B cell (primary cell): ENCODE measurements at regions not wholly inside any gene's neighbourhood (a gene's known extent, or its start where the extent isn't known, plus 50 kb on each side); places are given as distances from the start of the nearest gene placed in this dataset.

Experiments used
- ATAC-seq: fragments of 200-7000 bp; cut with Tn5 transposase; one replicate; pipeline ENCODE4 v1.10.0; 2021; ENCODE audit warnings: low read depth, mild to moderate bottlenecking, moderate number of reproducible peaks, moderate library complexity
- CTCF ChIA-PET: fragments of 350-600 bp; sonication (Branson Sonifier 250); formaldehyde crosslinking; loops from one replicate; lab custom pipeline; 2021; ENCODE audit warnings: antibody characterized with exemption, inconsistent platforms; lab: Charles Lee
- POLR2A ChIA-PET: fragments of 350-600 bp; sonication (Branson Sonifier 250); formaldehyde crosslinking; loops from one replicate; lab custom pipeline; 2021; ENCODE audit warnings: antibody characterized with exemption; lab: Charles Lee
- DNase-seq: peaks from one replicate; pipeline ENCODE4 v3.0.0; 2013
- H2AFZ ChIP-seq: 2 replicates; pipeline ENCODE4 v1.6.1; 2012; ENCODE audit warnings: mild to moderate bottlenecking, low read depth, low read length; ENCODE audit not compliant: insufficient read depth, poor library complexity, severe bottlenecking
- H3K27ac ChIP-seq, 2 donors: 1 replicate in 1 of 2; 2 replicates in 1 of 2; pipeline ENCODE4 v1.5.1; 2012 to 2013; ENCODE audit warnings: low read length in 2 of 2, mild to moderate bottlenecking in 2 of 2, moderate library complexity in 1 of 2
- H3K27me3 ChIP-seq, 4 experiments: fragments of 200-600 bp in 1 of 4; sonication (generic) in 1 of 4; replicated peaks in 1 of 4; 1 replicate in 2 of 4; 2 replicates in 2 of 4; pipeline versions ENCODE4 v1.6.1 to v1.7.0; 2013 to 2016; ENCODE audit warnings: low read length in 3 of 4, mild to moderate bottlenecking in 2 of 4, mixed read lengths in 1 of 4, moderate library complexity in 1 of 4; ENCODE audit not compliant: insufficient read depth in 4 of 4, control insufficient read depth in 3 of 4; ENCODE audit errors: control extremely low read depth in 1 of 4
- H3K36me3 ChIP-seq, 2 experiments: replicated peaks in 1 of 2; 1 replicate in 1 of 2; 2 replicates in 1 of 2; pipeline versions ENCODE4 v1.6.1 to v1.7.1; 2013; ENCODE audit warnings: low read length in 1 of 2; ENCODE audit not compliant: insufficient read depth in 2 of 2, control insufficient read depth in 1 of 2; ENCODE audit errors: control extremely low read depth in 1 of 2, extremely low read depth in 1 of 2
- H3K4me1 ChIP-seq, 2 donors: fragments of 200-600 bp in 1 of 2; sonication (generic) in 1 of 2; 1 replicate in 1 of 2; 2 replicates in 1 of 2; pipeline versions ENCODE4 v1.5.1 to v1.6.1; 2013 to 2017; ENCODE audit warnings: low read length in 2 of 2; ENCODE audit not compliant: control insufficient read depth in 2 of 2, insufficient read depth in 2 of 2
- H3K4me2 ChIP-seq: replicated peaks from 2 replicates; pipeline ENCODE3; 2012; ENCODE audit warnings: mild to moderate bottlenecking, low read depth, low read length; ENCODE audit not compliant: poor library complexity, severe bottlenecking
- H3K4me3 ChIP-seq, 5 experiments: fragments of 200-600 bp in 1 of 5; sonication (generic) in 1 of 5; 1 replicate in 3 of 5; 2 replicates in 2 of 5; pipeline versions ENCODE4 v1.5.1 to v1.7.0; 2011 to 2016; ENCODE audit warnings: low read length in 4 of 5, mild to moderate bottlenecking in 4 of 5, low read depth in 2 of 5, control low read depth in 1 of 5, moderate library complexity in 1 of 5; ENCODE audit not compliant: insufficient read depth in 1 of 5; ENCODE audit errors: control extremely low read depth in 1 of 5, extremely low read depth in 1 of 5
- H3K79me2 ChIP-seq: fragments of 200-600 bp; sonication (generic); one replicate; pipeline ENCODE4 v1.6.0; 2016; ENCODE audit warnings: low read length; ENCODE audit not compliant: control insufficient read depth, insufficient read depth
- H3K9ac ChIP-seq: fragments of 200-600 bp; sonication (generic); 2 replicates; pipeline ENCODE4 v1.6.1; 2017; ENCODE audit warnings: mild to moderate bottlenecking, low read length, moderate library complexity
- H3K9me3 ChIP-seq, 3 donors: one replicate each; pipeline versions ENCODE4 v1.6.1 to v1.7.1; 2013; ENCODE audit warnings: low read length in 2 of 3; ENCODE audit not compliant: control insufficient read depth in 2 of 3, insufficient read depth in 1 of 3; ENCODE audit errors: control extremely low read depth in 1 of 3
- H4K20me1 ChIP-seq: 2 replicates; pipeline ENCODE4 v1.6.0; 2012; ENCODE audit warnings: mild to moderate bottlenecking, low read length; ENCODE audit not compliant: insufficient read depth, control insufficient read depth, poor library complexity, severe bottlenecking
- H3K27ac Mint-ChIP-seq: one replicate; pipeline ENCODE4 v1.8.0; 2021; ENCODE audit warnings: mixed read lengths
- H3K27me3 Mint-ChIP-seq: one replicate; pipeline ENCODE4 v1.8.0; 2021; ENCODE audit warnings: mixed read lengths
- H3K4me1 Mint-ChIP-seq: one replicate; pipeline ENCODE4 v1.8.0; 2021; ENCODE audit warnings: mixed read lengths
- H3K4me3 Mint-ChIP-seq: one replicate; pipeline ENCODE4 v1.8.0; 2021; ENCODE audit warnings: mixed read lengths
- H3K9me3 Mint-ChIP-seq: one replicate; pipeline ENCODE4 v1.8.0; 2022; ENCODE audit warnings: mixed read lengths; ENCODE audit not compliant: insufficient read depth
- CTCF ChIP-seq: fragments of 200-600 bp; IDR thresholded peaks from one replicate; pipeline ENCODE4 v1.8.0; 2022; ENCODE audit warnings: antibody characterized with exemption, mild to moderate bottlenecking
- EZH2 ChIP-seq: IDR thresholded peaks from 2 replicates; pipeline ENCODE4 v1.6.1; 2012; ENCODE audit warnings: borderline replicate concordance, low read depth, mild to moderate bottlenecking, moderate library complexity, low read length; ENCODE audit not compliant: insufficient read depth, poor library complexity, severe bottlenecking
- WGBS: methylation state at CpG from one replicate; pipeline ENCODE4 v1.1.5; 2013; ENCODE audit warnings: missing lambda C conversion rate; ENCODE audit not compliant: insufficient coverage; 5-methylcytosine and 5-hydroxymethylcytosine counted together
- intact Hi-C: fragments of 100-400 bp; cut with micrococcal nuclease; formaldehyde crosslinking; loops from one replicate; pipeline ENCODE4 v1.10.0; 2022

GRCh38 chrX:137286423-137286822, 252.6 kb upstream of the GPR101 start:
- DNase-seq (no peak), ATAC-seq (no peak)
- no peaks in the 10 kb centered on the region for H3K9me3 ChIP-seq
- H3K4me3 ChIP-seq = no peak overlapping the region
- H3K27ac Mint-ChIP-seq = no peak overlapping the region
- H4K20me1 ChIP-seq = no peaks in the 10 kb centered on the region
- H3K4me2 ChIP-seq = no peak overlapping the region
- no peaks in the 10 kb centered on the region for H3K79me2 ChIP-seq
- H3K4me1 ChIP-seq = no peaks in the 10 kb centered on the region
- no peaks in the 10 kb centered on the region for H3K4me1 Mint-ChIP-seq
- WGBS = no CpG with 5 or more reads among the region's 2 CpGs
- ChIA-PET POLR2A (no interaction called here), CTCF (no interaction called here)
- H3K27me3 ChIP-seq = no peaks in the 10 kb centered on the region
- intact Hi-C loops = no loop called here
- H2AFZ ChIP-seq = no peak overlapping the region
- no peaks in the 10 kb centered on the region for H3K27me3 Mint-ChIP-seq
- TF ChIP-seq CTCF = no peak
- TF ChIP-seq EZH2 = no peak
- H3K36me3 ChIP-seq = no peaks in the 10 kb centered on the region
- no peaks in the 10 kb centered on the region for H3K9me3 Mint-ChIP-seq
- no peak overlapping the region for H3K4me3 Mint-ChIP-seq
- H3K9ac ChIP-seq = no peak overlapping the region
- no peak overlapping the region for H3K27ac ChIP-seq

GRCh38 chrX:137278825-137279224, 245.0 kb upstream of the GPR101 start:
- no peak overlapping the region for H3K4me3 Mint-ChIP-seq
- no peak overlapping the region for H3K27ac ChIP-seq
- H3K27me3 Mint-ChIP-seq = no peaks in the 10 kb centered on the region
- DNase-seq = no peak
- H4K20me1 ChIP-seq = no peaks in the 10 kb centered on the region
- H3K9ac ChIP-seq = no peak overlapping the region
- no CpG with 5 or more reads among the region's 4 CpGs for WGBS
- no peaks in the 10 kb centered on the region for H3K79me2 ChIP-seq
- no peak for ATAC-seq
- H3K27me3 ChIP-seq = no peaks in the 10 kb centered on the region
- no peak overlapping the region for H3K4me2 ChIP-seq
- no peak overlapping the region for H2AFZ ChIP-seq
- intact Hi-C loops = no loop called here
- H3K9me3 Mint-ChIP-seq = no peaks in the 10 kb centered on the region
- no peak overlapping the region for H3K27ac Mint-ChIP-seq
- no peaks in the 10 kb centered on the region for H3K36me3 ChIP-seq
- H3K4me1 ChIP-seq = no peaks in the 10 kb centered on the region
- POLR2A ChIA-PET = no interaction called here
- H3K4me1 Mint-ChIP-seq = no peaks in the 10 kb centered on the region
- TF ChIP-seq EZH2 (no peak), CTCF (no peak)
- CTCF ChIA-PET = no interaction called here
- no peak overlapping the region for H3K4me3 ChIP-seq
- H3K9me3 ChIP-seq = no peaks in the 10 kb centered on the region
